HepG2 (cell line): ENCODE measurements at regions not wholly inside any gene's neighbourhood (a gene's known extent, or its start where the extent isn't known, plus 50 kb on each side); places are given as distances from the start of the nearest gene placed in this dataset.

Experiments
- ATAC-seq: fragments of 200-7000 bp; cut with Tn5 transposase; 3 replicates; pipeline ENCODE4 v1.9.1; 2020; ENCODE audit warnings: mild to moderate bottlenecking, moderate library complexity
- BruUV-seq: library from RNA; stranded (reverse); fragments of 400-500 nt; replicated peaks from 2 replicates; lab custom pipeline; 2021; lab: Mats Ljungman, UMichigan
- CTCF ChIA-PET: fragments of 300-600 bp; formaldehyde crosslinking; extraction: SDS; loops from one replicate; lab custom pipeline; 2021; ENCODE audit warnings: low total read pairs, inconsistent platforms, low intra/inter-chr PET ratio; lab: Yijun Ruan, JAX
- POLR2A ChIA-PET: fragments of 350-600 bp; sonication (Branson Sonifier 250); formaldehyde crosslinking; loops from one replicate; lab custom pipeline; 2020; ENCODE audit warnings: antibody characterized with exemption, inconsistent platforms; lab: Yijun Ruan, JAX
- DNase-seq: peaks from one replicate; pipeline ENCODE4 v3.0.0-alpha.2; 2015; ENCODE audit warnings: low spot score
- FAIRE-seq: peaks from 3 replicates; lab custom pipeline; 2011; peaks lifted over from hg19 to GRCh38; lab: Jason Lieb, UNC
- H2AFZ ChIP-seq: one replicate; pipeline ENCODE4 v1.6.1; 2011; ENCODE audit warnings: low read length, inconsistent platforms
- H3K27ac ChIP-seq: fragments of 300-600 bp; 3 replicates; pipeline ENCODE4 v1.8.0; 2011; ENCODE audit warnings: mixed run types, mild to moderate bottlenecking, mixed read lengths, low read length, inconsistent platforms; ENCODE audit not compliant: insufficient read depth; ENCODE audit errors: extremely low read length
- H3K27me3 ChIP-seq, 2 experiments: fragments of 200-600 bp in 1 of 2; 2 replicates in 1 of 2; 3 replicates in 1 of 2; pipeline versions ENCODE4 v1.6.0 to v1.8.0; 2011; ENCODE audit warnings: low read length in 2 of 2, mild to moderate bottlenecking in 2 of 2, moderate library complexity in 2 of 2, inconsistent platforms in 1 of 2; ENCODE audit not compliant: insufficient read depth in 2 of 2, control insufficient read depth in 1 of 2
- H3K36me3 ChIP-seq, 2 experiments: fragments of 200-600 bp in 1 of 2; replicated peaks in 1 of 2; 2 replicates in 1 of 2; 3 replicates in 1 of 2; pipeline versions ENCODE4 v1.5.1 to v1.8.0; 2011; ENCODE audit warnings: low read length in 2 of 2, inconsistent platforms in 1 of 2; ENCODE audit not compliant: insufficient read depth in 2 of 2, control insufficient read depth in 1 of 2
- H3K4me1 ChIP-seq: 2 replicates; pipeline ENCODE4 v1.5.1; 2012; ENCODE audit warnings: low read length, inconsistent platforms; ENCODE audit not compliant: insufficient read depth
- H3K4me2 ChIP-seq: 2 replicates; pipeline ENCODE4 v1.6.0; 2011; ENCODE audit warnings: low read depth, low read length, inconsistent platforms
- H3K4me3 ChIP-seq, 3 experiments: fragments of 200-600 bp in 1 of 3; sonication (generic), shearing (Covaris generic) in 1 of 3; replicated peaks in 1 of 3; 2 replicates each; pipeline ENCODE4 v1.5.1; 2011 to 2016; ENCODE audit warnings: low read length in 3 of 3, inconsistent platforms in 2 of 3, low read depth in 2 of 3, mild to moderate bottlenecking in 2 of 3, control low read depth in 1 of 3, mixed read lengths in 1 of 3; ENCODE audit not compliant: insufficient read depth in 1 of 3
- H3K79me2 ChIP-seq: one replicate; pipeline ENCODE4 v1.6.1; 2011; ENCODE audit warnings: low read length, inconsistent platforms; ENCODE audit not compliant: insufficient read depth
- H3K9ac ChIP-seq: 2 replicates; pipeline ENCODE4 v1.6.0; 2011; ENCODE audit warnings: mild to moderate bottlenecking, low read depth, low read length, inconsistent platforms; ENCODE audit not compliant: insufficient read depth
- H3K9me3 ChIP-seq: 2 replicates; pipeline ENCODE4 v1.5.1; 2012; ENCODE audit warnings: mild to moderate bottlenecking, low read length
- H4K20me1 ChIP-seq: 2 replicates; pipeline ENCODE4 v1.6.0; 2011; ENCODE audit warnings: inconsistent platforms, mild to moderate bottlenecking, low read length, moderate library complexity; ENCODE audit not compliant: insufficient read depth
- ARID5B ChIP-seq: IDR thresholded peaks from 2 replicates; pipeline ENCODE4 v1.4.0; 2020; ENCODE audit warnings: mild to moderate bottlenecking, missing genetic modification reagents
- DZIP1 ChIP-seq: sonication (generic); formaldehyde crosslinking; IDR thresholded peaks from 2 replicates; pipeline ENCODE4 v1.5.0; 2020; ENCODE audit warnings: mild to moderate bottlenecking, missing genetic modification reagents
- NCOA5 ChIP-seq: sonication (generic); formaldehyde crosslinking; IDR thresholded peaks from 2 replicates; pipeline ENCODE4 v1.4.0; 2020; ENCODE audit warnings: missing genetic modification reagents
- PATZ1 ChIP-seq: sonication (generic); formaldehyde crosslinking; IDR thresholded peaks from 2 replicates; pipeline ENCODE4 v1.4.0; 2020; ENCODE audit warnings: missing genetic modification reagents
- SALL1 ChIP-seq: sonication (generic); formaldehyde crosslinking; IDR thresholded peaks from 2 replicates; pipeline ENCODE4 v1.8.0; 2022; ENCODE audit warnings: mild to moderate bottlenecking, missing genetic modification reagents
- ZNF609 ChIP-seq: sonication (generic); formaldehyde crosslinking; IDR thresholded peaks from 2 replicates; pipeline ENCODE4 v1.4.0; 2020; ENCODE audit warnings: mild to moderate bottlenecking, missing genetic modification reagents, borderline replicate concordance
- ZNF788 ChIP-seq: sonication (generic); formaldehyde crosslinking; IDR thresholded peaks from 2 replicates; pipeline ENCODE4 v1.5.0; 2020; ENCODE audit warnings: mild to moderate bottlenecking, missing genetic modification reagents, borderline replicate concordance
- WGBS: methylation state at CpG from one replicate; pipeline ENCODE4 v1.1.6; 2017; ENCODE audit warnings: low lambda C conversion rate; 5-methylcytosine and 5-hydroxymethylcytosine counted together
- in situ Hi-C: cut with HindIII; loops from 2 replicates; pipeline ENCODE4 v1.10.0; 2017; ENCODE audit warnings: low pct_unique_long_range_greater_than_20kb; ENCODE audit not compliant: extremely low pct_ligation_motif_present
- intact Hi-C: fragments of 100-400 bp; cut with micrococcal nuclease; formaldehyde crosslinking; loops from one replicate; pipeline ENCODE4 v1.10.0; 2022; ENCODE audit not compliant: unreplicated experiment

GRCh38 chrX:149207518-149207917, 297.6 kb downstream of the IDS start (continued):
- no peak for TF ChIP-seq ARID5B (CRISPR knock-in tag)
- no peak for TF ChIP-seq ZNF788 (CRISPR knock-in tag)
- TF ChIP-seq PATZ1 (CRISPR knock-in tag): no peak
- no peak for TF ChIP-seq NCOA5 (CRISPR knock-in tag)
- TF ChIP-seq, all 625 proteins: peak for 0

GRCh38 chrX:149205937-149206336, 299.2 kb downstream of the IDS start:
- Histone ChIP-seq H3K27me3 (no peaks in the 10 kb centered on the region), H3K9ac (no peak overlapping the region), H3K36me3 (no peaks in the 10 kb centered on the region), H3K9me3 (no peaks in the 10 kb centered on the region; the same call in 1 of the 2 replicates), H3K27ac (no peak overlapping the region), H3K4me1 (no peaks in the 10 kb centered on the region), H2AFZ (no peak overlapping the region), H4K20me1 (no peaks in the 10 kb centered on the region), H3K4me2 (no peak overlapping the region), H3K4me3 (no peak overlapping the region), H3K79me2 (no peaks in the 10 kb centered on the region)
- no peak for FAIRE-seq
- BruUV-seq: no TSS peak
- CTCF ChIA-PET: no interaction called here
- no peak for DNase-seq
- WGBS: 0% methylated on average over 1 of the region's 1 CpG
- in situ Hi-C loops (no loop called here), intact Hi-C loops (no loop called here)
- no peak for ATAC-seq
- POLR2A ChIA-PET: no interaction called here
- TF ChIP-seq DZIP1 (CRISPR knock-in tag) (no peak), SALL1 (CRISPR knock-in tag) (no peak), ZNF609 (no peak)
